ENCODE measurements at regions not wholly inside any gene's neighbourhood (a gene's known extent, or its start where the extent isn't known, plus 50 kb on each side); places are given as distances from the start of the nearest gene placed in this dataset.
"Not testable (repeated sequence)": the region's sequence is repeated elsewhere in the genome, so short reads cannot be mapped to it uniquely, and the experiment has no call there.

GRCh38 chr14:105914738-105915385 is 388.5 kb downstream of the TMEM121 start:
- H3K4me3 ChIP-seq (ENCODE audit: low read depth, low read length) = no peak overlapping the region
- TF ChIP-seq CTCF (IDR thresholded peaks at IDR 0.05; ENCODE audit: low read depth, low read length) = no peak

- not testable (repeated sequence) for H3K4me3 ChIP-seq (ENCODE audit: low read depth, low read length)
These were observed 389.2 kb downstream of the TMEM121 start for GRCh38 chr14:105915546-105915945.

- not testable (repeated sequence) for H3K4me3 ChIP-seq (ENCODE audit: low read depth, low read length)
These were observed 391.0 kb downstream of the TMEM121 start for GRCh38 chr14:105917136-105917932.

DNA sequence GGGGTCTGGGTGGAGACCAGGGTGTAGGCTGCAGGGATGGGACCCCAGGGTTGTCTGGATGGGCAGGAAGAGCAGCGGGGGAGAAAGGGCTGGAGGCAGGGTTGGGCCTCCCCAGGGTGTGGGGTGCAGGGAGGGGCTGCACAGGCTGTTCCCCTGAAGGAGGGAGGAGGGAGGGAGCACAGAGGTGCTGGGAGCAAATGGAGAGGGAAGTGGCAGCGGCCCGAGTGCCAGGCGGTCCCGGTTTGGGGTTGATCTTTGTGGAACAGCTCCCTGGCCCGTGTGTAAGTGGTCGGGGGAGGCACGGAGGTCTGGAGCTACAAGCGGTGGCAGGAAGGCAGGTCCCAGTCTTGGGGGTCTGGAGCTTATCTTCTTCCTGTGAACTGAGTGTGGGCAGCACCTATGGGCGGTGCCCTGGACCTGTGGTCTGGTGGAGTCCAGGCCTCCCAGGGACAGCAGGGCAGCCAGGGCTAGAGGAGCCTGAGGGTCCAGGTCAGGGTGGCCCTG is 391.6 kb downstream of the TMEM121 start:
- H3K4me3 ChIP-seq (ENCODE audit: low read depth, low read length) = no peak overlapping the region
- TF ChIP-seq CTCF (IDR thresholded peaks at IDR 0.05; ENCODE audit: low read depth, low read length) = no peak

DNA sequence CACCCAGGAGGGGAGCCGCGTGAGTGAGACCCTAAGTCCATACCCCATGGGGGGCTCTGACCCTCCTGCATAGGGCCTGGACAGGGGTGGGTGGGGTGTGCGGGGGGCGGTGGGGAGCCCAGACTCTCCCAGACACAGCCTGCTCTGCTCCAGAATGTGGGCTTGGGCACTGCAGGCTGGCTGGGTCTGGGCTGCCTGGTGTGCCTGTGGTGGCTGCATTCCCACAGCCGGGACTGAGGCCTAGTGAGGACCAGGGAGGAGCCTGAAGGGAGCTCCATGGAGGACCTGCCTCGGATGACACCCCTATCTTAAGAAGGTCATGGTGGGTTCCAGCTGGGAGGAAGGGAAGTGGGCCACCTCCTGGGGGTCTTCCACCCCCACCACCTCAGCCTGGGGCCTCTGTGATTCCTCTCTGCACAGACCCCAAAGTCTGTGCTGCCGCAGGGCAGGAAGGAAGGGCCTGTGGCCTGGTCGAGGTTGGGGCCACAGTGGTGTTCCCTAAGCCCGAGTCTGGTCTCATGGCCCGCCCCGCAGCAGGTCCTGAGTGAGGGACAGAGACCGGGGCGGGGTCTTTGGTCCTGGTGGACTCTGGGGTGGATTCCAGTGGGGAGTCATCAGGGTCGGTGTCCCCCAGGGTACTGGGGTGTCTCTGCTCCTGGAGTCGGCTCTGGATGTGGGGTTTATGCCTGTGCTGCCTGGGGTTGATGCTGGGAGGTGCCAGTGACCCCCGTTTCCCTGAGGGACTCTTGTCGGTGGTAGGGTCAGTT is 392.3 kb downstream of the TMEM121 start:
- H3K4me3 ChIP-seq (ENCODE audit: low read depth, low read length) = no peak overlapping the region
- no peak for TF ChIP-seq CTCF (IDR thresholded peaks at IDR 0.05; ENCODE audit: low read depth, low read length)

- TF ChIP-seq CTCF (IDR thresholded peaks at IDR 0.05; ENCODE audit: low read depth, low read length) = no peak
- H3K4me3 ChIP-seq (ENCODE audit: low read depth, low read length) = no peak overlapping the region
These were observed 393.2 kb downstream of the TMEM121 start for GRCh38 chr14:105919458-105920150.

- H3K4me3 ChIP-seq (ENCODE audit: low read depth, low read length) = not testable (repeated sequence)
These were observed 393.8 kb downstream of the TMEM121 start for GRCh38 chr14:105920151-105920700.

DNA sequence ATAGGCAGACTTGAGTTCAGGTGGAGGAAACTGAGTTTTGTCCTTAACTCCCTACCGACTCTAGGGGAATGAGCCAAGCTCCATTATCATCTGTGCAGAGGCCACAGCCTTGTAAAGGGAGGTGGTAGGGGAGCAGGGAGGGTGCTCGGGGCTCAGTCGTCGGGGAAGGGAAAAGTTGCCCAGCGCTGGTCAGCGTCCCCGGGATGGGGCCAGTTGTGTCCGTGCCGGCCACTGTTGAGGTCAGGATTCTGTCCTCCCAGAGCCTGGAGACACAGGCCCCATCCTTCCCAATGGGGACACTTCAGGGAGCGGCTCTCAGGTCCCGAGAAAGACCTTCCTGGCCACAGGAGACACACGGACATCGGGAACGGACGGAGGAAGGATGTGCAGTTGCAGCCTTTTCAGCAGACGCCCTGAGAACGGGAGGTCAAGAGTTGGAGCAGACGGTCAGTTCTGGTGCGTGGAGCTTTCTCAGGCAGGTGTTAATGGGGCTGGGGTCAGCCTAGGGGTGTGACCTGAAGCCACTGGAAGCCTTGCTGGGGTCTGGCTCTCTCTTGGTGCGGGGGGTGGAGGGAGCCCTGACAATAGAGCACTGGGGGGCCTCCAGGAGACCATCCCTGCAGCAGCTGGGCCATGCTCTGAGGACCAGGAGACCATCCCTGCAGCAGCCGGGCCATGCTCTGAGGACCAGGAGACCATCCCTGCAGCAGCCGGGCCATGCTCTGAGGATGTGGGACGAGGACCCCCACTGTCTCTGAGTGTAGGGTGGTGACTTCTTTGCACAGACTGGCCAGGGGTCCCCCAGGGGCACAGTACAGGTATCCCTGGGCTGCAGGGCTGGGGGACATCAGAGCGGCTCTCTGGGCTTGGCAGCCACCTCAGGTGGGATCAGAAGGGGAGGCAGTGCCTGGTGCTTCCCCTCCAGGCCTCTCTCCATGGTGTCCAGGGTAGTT is 394.7 kb downstream of the TMEM121 start:
- not testable (repeated sequence) for H3K4me3 ChIP-seq (ENCODE audit: low read depth, low read length)

DNA sequence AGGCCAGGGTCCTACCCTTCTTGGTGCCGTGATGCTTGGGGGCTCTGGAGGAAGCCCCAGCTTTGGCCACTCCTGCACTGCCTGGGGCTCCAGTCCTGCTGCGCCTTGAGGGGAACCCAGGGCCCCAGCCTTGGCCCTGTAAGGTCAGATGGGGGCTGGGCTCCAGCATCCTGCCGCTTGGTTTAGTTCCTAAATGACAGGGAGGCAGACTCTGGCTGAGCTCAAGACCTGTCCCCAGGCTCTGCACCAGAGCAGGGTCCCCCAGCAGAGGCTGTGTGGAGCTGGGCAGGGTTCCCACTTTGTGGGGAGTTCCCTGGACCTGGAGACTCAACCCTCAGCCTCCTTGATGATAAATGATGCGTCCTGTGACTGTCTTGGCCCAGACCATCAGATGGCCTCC is 395.4 kb downstream of the TMEM121 start:
- not testable (repeated sequence) for H3K4me3 ChIP-seq (ENCODE audit: low read depth, low read length)

- H3K4me3 ChIP-seq (ENCODE audit: low read depth, low read length) = not testable (repeated sequence)
These were observed 397.3 kb downstream of the TMEM121 start for GRCh38 chr14:105923520-105924191.
